ENCODE measurements at regions not wholly inside any gene's neighbourhood (a gene's known extent, or its start where the extent isn't known, plus 50 kb on each side); places are given as distances from the start of the nearest gene placed in this dataset.

DNA sequence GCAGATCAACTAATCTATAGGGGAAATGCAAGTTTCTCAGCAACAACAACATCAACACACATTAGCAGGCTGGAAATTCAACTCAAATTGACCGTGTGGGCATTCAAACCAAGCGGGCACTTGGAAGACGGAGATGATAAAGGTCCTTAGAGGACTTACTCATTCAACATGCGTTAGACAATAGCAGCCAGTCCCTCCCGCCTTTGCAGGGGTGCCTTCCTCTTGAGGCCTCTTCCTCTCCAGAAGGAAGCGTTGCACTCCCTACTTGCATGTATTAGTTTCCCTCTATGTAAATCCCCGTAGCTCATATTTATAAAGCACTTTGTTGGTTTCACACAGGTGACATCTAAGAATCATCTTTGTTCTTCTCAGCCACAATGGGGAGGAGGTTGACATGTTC is 300.8 kb upstream of the STXBP5 start:
- ATAC-seq (no peak), DNase-seq (ENCODE audit: low spot score) (no peak), FAIRE-seq (no peak)
- Histone ChIP-seq H3K4me3 (replicated peaks in 1 of 3; ENCODE audit: insufficient read depth in 1 of 3, low read depth in 2 of 3, low read length in 3 of 3) (no peak overlapping the region), H2AFZ (ENCODE audit: low read length) (no peak overlapping the region), H3K36me3 (replicated peaks in 1 of 2; ENCODE audit: control insufficient read depth in 1 of 2, insufficient read depth in 2 of 2, low read length in 2 of 2) (no peaks in the 10 kb centered on the region), H3K27ac (ENCODE audit: extremely low read length, insufficient read depth, low read length) (no peak overlapping the region), H3K79me2 (ENCODE audit: insufficient read depth, low read length) (no peaks in the 10 kb centered on the region), H3K4me1 (ENCODE audit: insufficient read depth, low read length) (no peaks in the 10 kb centered on the region), H3K27me3 (ENCODE audit: control insufficient read depth in 1 of 2, insufficient read depth in 2 of 2, low read length in 2 of 2) (no peaks in the 10 kb centered on the region), H3K4me2 (ENCODE audit: low read depth, low read length) (no peak overlapping the region), H3K9ac (ENCODE audit: insufficient read depth, low read depth, low read length) (no peak overlapping the region), H4K20me1 (ENCODE audit: insufficient read depth, low read length) (no peaks in the 10 kb centered on the region), H3K9me3 (ENCODE audit: low read length) (no peaks in the 10 kb centered on the region)
- 54% methylated on average over 7 of the region's 7 CpGs for WGBS (ENCODE audit: low lambda C conversion rate)
- intact Hi-C loops (cut with micrococcal nuclease; ENCODE audit: unreplicated experiment) (no loop called here), in situ Hi-C loops (cut with HindIII; ENCODE audit: extremely low pct_ligation_motif_present, low pct_unique_long_range_greater_than_20kb) (loop anchor here (10.0 kb wide), 1 partner anchor 301 kb away; the partner anchor contains the start of gene STXBP5)
- POLR2A ChIA-PET: no interaction called here
- CTCF ChIA-PET (ENCODE audit: low intra/inter-chr PET ratio, low total read pairs): interaction anchor here (2.0 kb wide), 1 partner anchor 319 kb away, joined by 10 read pairs; no protein-coding TSS in a partner anchor
- no TSS peak for BruUV-seq (replicated peaks)
- TF ChIP-seq, protein P1, sequence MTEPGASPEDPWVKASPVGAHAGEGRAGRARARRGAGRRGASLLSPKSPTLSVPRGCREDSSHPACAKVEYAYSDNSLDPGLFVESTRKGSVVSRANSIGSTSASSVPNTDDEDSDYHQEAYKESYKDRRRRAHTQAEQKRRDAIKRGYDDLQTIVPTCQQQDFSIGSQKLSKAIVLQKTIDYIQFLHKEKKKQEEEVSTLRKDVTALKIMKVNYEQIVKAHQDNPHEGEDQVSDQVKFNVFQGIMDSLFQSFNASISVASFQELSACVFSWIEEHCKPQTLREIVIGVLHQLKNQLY (CRISPR knock-in tag; IDR thresholded peaks at IDR 0.05): no peak
- TF ChIP-seq, protein P2, sequence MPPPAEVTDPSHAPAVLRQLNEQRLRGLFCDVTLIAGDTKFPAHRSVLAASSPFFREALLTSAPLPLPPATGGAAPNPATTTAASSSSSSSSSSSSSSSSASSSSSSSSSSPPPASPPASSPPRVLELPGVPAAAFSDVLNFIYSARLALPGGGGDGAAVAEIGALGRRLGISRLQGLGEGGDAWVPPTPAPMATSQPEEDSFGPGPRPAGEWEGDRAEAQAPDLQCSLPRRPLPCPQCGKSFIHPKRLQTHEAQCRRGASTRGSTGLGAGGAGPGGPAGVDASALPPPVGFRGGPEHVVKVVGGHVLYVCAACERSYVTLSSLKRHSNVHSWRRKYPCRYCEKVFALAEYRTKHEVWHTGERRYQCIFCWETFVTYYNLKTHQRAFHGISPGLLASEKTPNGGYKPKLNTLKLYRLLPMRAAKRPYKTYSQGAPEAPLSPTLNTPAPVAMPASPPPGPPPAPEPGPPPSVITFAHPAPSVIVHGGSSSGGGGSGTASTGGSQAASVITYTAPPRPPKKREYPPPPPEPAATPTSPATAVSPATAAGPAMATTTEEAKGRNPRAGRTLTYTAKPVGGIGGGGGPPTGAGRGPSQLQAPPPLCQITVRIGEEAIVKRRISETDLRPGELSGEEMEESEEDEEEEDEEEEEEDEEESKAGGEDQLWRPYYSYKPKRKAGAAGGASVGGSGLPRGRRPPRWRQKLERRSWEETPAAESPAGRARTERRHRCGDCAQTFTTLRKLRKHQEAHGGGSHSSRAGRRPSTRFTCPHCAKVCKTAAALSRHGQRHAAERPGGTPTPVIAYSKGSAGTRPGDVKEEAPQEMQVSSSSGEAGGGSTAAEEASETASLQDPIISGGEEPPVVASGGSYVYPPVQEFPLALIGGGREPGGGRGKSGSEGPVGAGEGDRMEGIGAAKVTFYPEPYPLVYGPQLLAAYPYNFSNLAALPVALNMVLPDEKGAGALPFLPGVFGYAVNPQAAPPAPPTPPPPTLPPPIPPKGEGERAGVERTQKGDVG (CRISPR knock-in tag; IDR thresholded peaks at IDR 0.05; ENCODE audit: borderline replicate concordance): no peak
- TF ChIP-seq MBD4 (IDR thresholded peaks at IDR 0.05; ENCODE audit: borderline replicate concordance, low read length): no peak
- TF ChIP-seq, protein P3, sequence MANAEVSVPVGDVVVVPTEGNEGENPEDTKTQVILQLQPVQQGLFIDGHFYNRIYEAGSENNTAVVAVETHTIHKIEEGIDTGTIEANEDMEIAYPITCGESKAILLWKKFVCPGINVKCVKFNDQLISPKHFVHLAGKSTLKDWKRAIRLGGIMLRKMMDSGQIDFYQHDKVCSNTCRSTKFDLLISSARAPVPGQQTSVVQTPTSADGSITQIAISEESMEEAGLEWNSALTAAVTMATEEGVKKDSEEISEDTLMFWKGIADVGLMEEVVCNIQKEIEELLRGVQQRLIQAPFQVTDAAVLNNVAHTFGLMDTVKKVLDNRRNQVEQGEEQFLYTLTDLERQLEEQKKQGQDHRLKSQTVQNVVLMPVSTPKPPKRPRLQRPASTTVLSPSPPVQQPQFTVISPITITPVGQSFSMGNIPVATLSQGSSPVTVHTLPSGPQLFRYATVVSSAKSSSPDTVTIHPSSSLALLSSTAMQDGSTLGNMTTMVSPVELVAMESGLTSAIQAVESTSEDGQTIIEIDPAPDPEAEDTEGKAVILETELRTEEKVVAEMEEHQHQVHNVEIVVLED (CRISPR knock-in tag; IDR thresholded peaks at IDR 0.05; ENCODE audit: borderline replicate concordance): no peak
- no peak for TF ChIP-seq ZNF556 (CRISPR knock-in tag; IDR thresholded peaks at IDR 0.05; ENCODE audit: borderline replicate concordance)
- TF ChIP-seq, protein P4, sequence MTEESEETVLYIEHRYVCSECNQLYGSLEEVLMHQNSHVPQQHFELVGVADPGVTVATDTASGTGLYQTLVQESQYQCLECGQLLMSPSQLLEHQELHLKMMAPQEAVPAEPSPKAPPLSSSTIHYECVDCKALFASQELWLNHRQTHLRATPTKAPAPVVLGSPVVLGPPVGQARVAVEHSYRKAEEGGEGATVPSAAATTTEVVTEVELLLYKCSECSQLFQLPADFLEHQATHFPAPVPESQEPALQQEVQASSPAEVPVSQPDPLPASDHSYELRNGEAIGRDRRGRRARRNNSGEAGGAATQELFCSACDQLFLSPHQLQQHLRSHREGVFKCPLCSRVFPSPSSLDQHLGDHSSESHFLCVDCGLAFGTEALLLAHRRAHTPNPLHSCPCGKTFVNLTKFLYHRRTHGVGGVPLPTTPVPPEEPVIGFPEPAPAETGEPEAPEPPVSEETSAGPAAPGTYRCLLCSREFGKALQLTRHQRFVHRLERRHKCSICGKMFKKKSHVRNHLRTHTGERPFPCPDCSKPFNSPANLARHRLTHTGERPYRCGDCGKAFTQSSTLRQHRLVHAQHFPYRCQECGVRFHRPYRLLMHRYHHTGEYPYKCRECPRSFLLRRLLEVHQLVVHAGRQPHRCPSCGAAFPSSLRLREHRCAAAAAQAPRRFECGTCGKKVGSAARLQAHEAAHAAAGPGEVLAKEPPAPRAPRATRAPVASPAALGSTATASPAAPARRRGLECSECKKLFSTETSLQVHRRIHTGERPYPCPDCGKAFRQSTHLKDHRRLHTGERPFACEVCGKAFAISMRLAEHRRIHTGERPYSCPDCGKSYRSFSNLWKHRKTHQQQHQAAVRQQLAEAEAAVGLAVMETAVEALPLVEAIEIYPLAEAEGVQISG (CRISPR knock-in tag; IDR thresholded peaks at IDR 0.05): no peak
- no peak for TF ChIP-seq HIVEP1 (CRISPR knock-in tag; IDR thresholded peaks at IDR 0.05)
- no peak for TF ChIP-seq ATM (IDR thresholded peaks at IDR 0.05; ENCODE audit: borderline replicate concordance)
- no peak for TF ChIP-seq ASH2L (IDR thresholded peaks at IDR 0.05; ENCODE audit: insufficient read length, low read depth, low read length)
- no peak for TF ChIP-seq ZSCAN21 (CRISPR knock-in tag; IDR thresholded peaks at IDR 0.05; ENCODE audit: borderline replicate concordance)
- no peak for TF ChIP-seq NFYB (CRISPR knock-in tag; IDR thresholded peaks at IDR 0.05)
- TF ChIP-seq, protein P5, sequence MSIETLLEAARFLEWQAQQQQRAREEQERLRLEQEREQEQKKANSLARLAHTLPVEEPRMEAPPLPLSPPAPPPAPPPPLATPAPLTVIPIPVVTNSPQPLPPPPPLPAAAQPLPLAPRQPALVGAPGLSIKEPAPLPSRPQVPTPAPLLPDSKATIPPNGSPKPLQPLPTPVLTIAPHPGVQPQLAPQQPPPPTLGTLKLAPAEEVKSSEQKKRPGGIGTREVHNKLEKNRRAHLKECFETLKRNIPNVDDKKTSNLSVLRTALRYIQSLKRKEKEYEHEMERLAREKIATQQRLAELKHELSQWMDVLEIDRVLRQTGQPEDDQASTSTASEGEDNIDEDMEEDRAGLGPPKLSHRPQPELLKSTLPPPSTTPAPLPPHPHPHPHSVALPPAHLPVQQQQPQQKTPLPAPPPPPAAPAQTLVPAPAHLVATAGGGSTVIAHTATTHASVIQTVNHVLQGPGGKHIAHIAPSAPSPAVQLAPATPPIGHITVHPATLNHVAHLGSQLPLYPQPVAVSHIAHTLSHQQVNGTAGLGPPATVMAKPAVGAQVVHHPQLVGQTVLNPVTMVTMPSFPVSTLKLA (IDR thresholded peaks at IDR 0.05): no peak
- no peak for TF ChIP-seq TBX2 (CRISPR knock-in tag; IDR thresholded peaks at IDR 0.05; ENCODE audit: borderline replicate concordance)
- TF ChIP-seq ZMYM2 (CRISPR knock-in tag; IDR thresholded peaks at IDR 0.05): no peak
